H1 (cell line): ENCODE measurements at regions not wholly inside any gene's neighbourhood (a gene's known extent, or its start where the extent isn't known, plus 50 kb on each side); places are given as distances from the start of the nearest gene placed in this dataset.

Source experiments
- ATF2 ChIP-seq: IDR thresholded peaks from 2 replicates; pipeline ENCODE4 v1.6.1; 2012; ENCODE audit warnings: low read length, inconsistent platforms
- CHD7 ChIP-seq: fragments of 300-600 bp; sonication (generic); IDR thresholded peaks from 2 replicates; pipeline ENCODE4 v1.7.1; 2012; ENCODE audit warnings: low read length, moderate library complexity, mild to moderate bottlenecking, inconsistent platforms; ENCODE audit not compliant: insufficient replicate concordance
- CREB1 ChIP-seq: IDR thresholded peaks from 2 replicates; pipeline ENCODE4 v1.6.1; 2012; ENCODE audit warnings: inconsistent platforms
- EGR1 ChIP-seq: IDR thresholded peaks from 2 replicates; pipeline ENCODE4 v1.6.1; 2011; ENCODE audit warnings: low read depth, low read length, borderline replicate concordance
- HDAC2 ChIP-seq, 2 experiments: fragments of 300-600 bp in 1 of 2; sonication (generic) in 1 of 2; IDR thresholded peaks; 2 replicates each; pipeline ENCODE4 v1.6.1; 2011 to 2012; ENCODE audit warnings: low read depth in 2 of 2, low read length in 2 of 2, mild to moderate bottlenecking in 2 of 2, moderate library complexity in 2 of 2, borderline replicate concordance in 1 of 2, inconsistent platforms in 1 of 2
- SAP30 ChIP-seq: fragments of 300-600 bp; sonication (generic); IDR thresholded peaks from 2 replicates; pipeline ENCODE4 v1.7.1; 2012; ENCODE audit warnings: low read length, moderate library complexity, mild to moderate bottlenecking, inconsistent platforms; ENCODE audit not compliant: insufficient read depth, insufficient replicate concordance
- SP2 ChIP-seq: IDR thresholded peaks from 2 replicates; pipeline ENCODE4 v1.6.1; 2012; ENCODE audit warnings: mild to moderate bottlenecking, low read length, inconsistent platforms
- TF ChIP-seq, protein P1 (sequence below): IDR thresholded peaks from 2 replicates; pipeline ENCODE4 v1.6.1; 2012; ENCODE audit warnings: inconsistent platforms
- TF ChIP-seq, protein P2 (sequence below): IDR thresholded peaks from 2 replicates; pipeline ENCODE4 v1.6.1; 2011; ENCODE audit warnings: low read depth, mild to moderate bottlenecking, low read length; ENCODE audit not compliant: insufficient read depth

DNA sequence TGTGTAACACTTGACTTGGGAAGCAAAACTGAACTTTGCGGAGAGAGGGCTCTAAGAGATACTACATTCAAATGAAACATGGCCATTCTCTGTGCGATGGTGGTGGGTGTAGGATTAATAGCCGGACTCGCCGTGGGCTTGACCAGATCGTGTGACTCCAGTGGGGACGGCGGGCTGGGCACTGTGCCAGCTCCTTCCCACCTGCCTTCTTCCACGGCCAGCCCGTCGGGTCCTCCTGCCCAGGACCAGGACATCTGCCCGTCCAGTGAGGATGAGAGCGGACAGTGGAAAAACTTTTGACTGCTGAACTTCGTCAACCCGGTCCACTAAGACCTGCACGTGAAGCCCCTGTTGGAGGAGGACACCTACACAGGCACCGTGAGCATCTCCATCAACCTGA lies 137.4 kb downstream of the OR4C45 start (continued):
- TF ChIP-seq CHD7: no peak
- TF ChIP-seq CREB1: no peak
- TF ChIP-seq EGR1: no peak
- TF ChIP-seq ATF2: no peak
- no peak for TF ChIP-seq HDAC2 (IDR thresholded peaks at IDR 0.05; ENCODE audit: borderline replicate concordance in 1 of 2, low read depth in 2 of 2, low read length in 2 of 2)
- TF ChIP-seq SAP30: no peak
- TF ChIP-seq, protein P1, sequence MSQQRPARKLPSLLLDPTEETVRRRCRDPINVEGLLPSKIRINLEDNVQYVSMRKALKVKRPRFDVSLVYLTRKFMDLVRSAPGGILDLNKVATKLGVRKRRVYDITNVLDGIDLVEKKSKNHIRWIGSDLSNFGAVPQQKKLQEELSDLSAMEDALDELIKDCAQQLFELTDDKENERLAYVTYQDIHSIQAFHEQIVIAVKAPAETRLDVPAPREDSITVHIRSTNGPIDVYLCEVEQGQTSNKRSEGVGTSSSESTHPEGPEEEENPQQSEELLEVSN: no peak
- no peak for TF ChIP-seq SP2
- TF ChIP-seq, protein P2, sequence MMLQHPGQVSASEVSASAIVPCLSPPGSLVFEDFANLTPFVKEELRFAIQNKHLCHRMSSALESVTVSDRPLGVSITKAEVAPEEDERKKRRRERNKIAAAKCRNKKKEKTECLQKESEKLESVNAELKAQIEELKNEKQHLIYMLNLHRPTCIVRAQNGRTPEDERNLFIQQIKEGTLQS: no peak
